DND-41 (cell line): ENCODE measurements at regions not wholly inside any gene's neighbourhood (a gene's known extent, or its start where the extent isn't known, plus 50 kb on each side); places are given as distances from the start of the nearest gene placed in this dataset.

Source experiments
- CTCF ChIP-seq: IDR thresholded peaks from 2 replicates; pipeline ENCODE4 v1.5.1; 2012; ENCODE audit warnings: borderline replicate concordance, low read length, moderate library complexity, mild to moderate bottlenecking; ENCODE audit not compliant: poor library complexity, severe bottlenecking; ENCODE audit errors: extremely low read depth
- EZH2 ChIP-seq: IDR thresholded peaks from 3 replicates; pipeline ENCODE4 v1.6.1; 2012; ENCODE audit warnings: borderline replicate concordance, low read depth, mild to moderate bottlenecking, moderate library complexity, low read length, inconsistent platforms; ENCODE audit not compliant: severe bottlenecking

GRCh38 chr16:51685498-51685897 is 534.4 kb upstream of the SALL1 start:
- TF ChIP-seq CTCF (no peak), EZH2 (no peak)
